ENCODE measurements at regions not wholly inside any gene's neighbourhood (a gene's known extent, or its start where the extent isn't known, plus 50 kb on each side); places are given as distances from the start of the nearest gene placed in this dataset.

DNA sequence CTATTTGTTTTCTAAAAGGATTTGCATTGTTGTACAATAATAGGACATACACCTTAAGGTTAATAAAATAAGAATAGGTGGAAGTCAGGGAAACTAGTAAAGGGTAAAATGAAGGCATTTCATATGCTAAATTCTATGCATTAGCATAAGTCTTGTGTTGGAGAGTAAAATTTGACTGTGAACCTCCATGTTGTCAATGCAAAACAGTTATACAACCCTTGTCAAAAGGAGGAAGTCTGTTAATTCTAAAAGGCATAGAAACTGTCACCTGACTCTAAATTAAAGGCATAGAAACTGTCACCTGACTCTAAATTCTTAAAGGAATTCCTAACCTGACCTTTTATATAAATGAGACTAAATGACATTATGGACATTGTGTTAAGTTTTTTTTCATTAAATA, 291.8 kb downstream of the OLFM3 start:
- TF ChIP-seq, protein P1, sequence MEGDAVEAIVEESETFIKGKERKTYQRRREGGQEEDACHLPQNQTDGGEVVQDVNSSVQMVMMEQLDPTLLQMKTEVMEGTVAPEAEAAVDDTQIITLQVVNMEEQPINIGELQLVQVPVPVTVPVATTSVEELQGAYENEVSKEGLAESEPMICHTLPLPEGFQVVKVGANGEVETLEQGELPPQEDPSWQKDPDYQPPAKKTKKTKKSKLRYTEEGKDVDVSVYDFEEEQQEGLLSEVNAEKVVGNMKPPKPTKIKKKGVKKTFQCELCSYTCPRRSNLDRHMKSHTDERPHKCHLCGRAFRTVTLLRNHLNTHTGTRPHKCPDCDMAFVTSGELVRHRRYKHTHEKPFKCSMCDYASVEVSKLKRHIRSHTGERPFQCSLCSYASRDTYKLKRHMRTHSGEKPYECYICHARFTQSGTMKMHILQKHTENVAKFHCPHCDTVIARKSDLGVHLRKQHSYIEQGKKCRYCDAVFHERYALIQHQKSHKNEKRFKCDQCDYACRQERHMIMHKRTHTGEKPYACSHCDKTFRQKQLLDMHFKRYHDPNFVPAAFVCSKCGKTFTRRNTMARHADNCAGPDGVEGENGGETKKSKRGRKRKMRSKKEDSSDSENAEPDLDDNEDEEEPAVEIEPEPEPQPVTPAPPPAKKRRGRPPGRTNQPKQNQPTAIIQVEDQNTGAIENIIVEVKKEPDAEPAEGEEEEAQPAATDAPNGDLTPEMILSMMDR (IDR thresholded peaks at IDR 0.05): no peak
- TF ChIP-seq EP300 (IDR thresholded peaks at IDR 0.05) (no peak), POLR2A (IDR thresholded peaks at IDR 0.05; ENCODE audit: low read depth) (no peak)
